GM23338 (cell line): ENCODE measurements at regions not wholly inside any gene's neighbourhood (a gene's known extent, or its start where the extent isn't known, plus 50 kb on each side); places are given as distances from the start of the nearest gene placed in this dataset.

Source experiments
- ATAC-seq: fragments of 200-7000 bp; cut with Tn5 transposase; 3 replicates; pipeline ENCODE4 v1.9.1; 2020
- DNase-seq: peaks from one replicate; pipeline ENCODE4 v3.0.0-alpha.2; 2015; ENCODE audit warnings: low spot score
- H2AFZ ChIP-seq: fragments of 200-600 bp; sonication (generic); 2 replicates; pipeline ENCODE4 v1.8.0; 2016; ENCODE audit warnings: antibody characterized with exemption, mild to moderate bottlenecking, moderate library complexity
- H3F3A ChIP-seq: fragments of 200-600 bp; sonication (generic); replicated peaks from 2 replicates; pipeline ENCODE4 v1.8.0; 2017; ENCODE audit warnings: antibody characterized with exemption, mixed run types, low read depth
- H3K27ac ChIP-seq: fragments of 200-600 bp; sonication (generic); 2 replicates; pipeline ENCODE4 v1.6.1; 2016; ENCODE audit warnings: low read depth
- H3K27me3 ChIP-seq: fragments of 200-600 bp; sonication (generic); 2 replicates; pipeline ENCODE4 v1.8.0; 2016; ENCODE audit warnings: mild to moderate bottlenecking, mixed run types, moderate library complexity; ENCODE audit not compliant: insufficient read depth
- H3K36me3 ChIP-seq: fragments of 200-600 bp; sonication (generic); 2 replicates; pipeline ENCODE4 v1.8.0; 2016; ENCODE audit warnings: mild to moderate bottlenecking; ENCODE audit not compliant: insufficient read depth
- H3K4me1 ChIP-seq: fragments of 200-600 bp; sonication (generic); 2 replicates; pipeline ENCODE4 v1.8.0; 2016; ENCODE audit warnings: mild to moderate bottlenecking, moderate library complexity; ENCODE audit not compliant: insufficient read depth
- H3K4me2 ChIP-seq: fragments of 200-600 bp; sonication (generic); 2 replicates; pipeline ENCODE4 v1.7.1; 2017; ENCODE audit warnings: mixed run types
- H3K4me3 ChIP-seq: fragments of 200-600 bp; sonication (generic); 2 replicates; pipeline ENCODE4 v1.6.1; 2016; ENCODE audit warnings: mixed run types
- H3K79me2 ChIP-seq: fragments of 200-600 bp; sonication (generic); replicated peaks from 2 replicates; pipeline ENCODE4 v1.8.0; 2017; ENCODE audit warnings: mild to moderate bottlenecking; ENCODE audit not compliant: insufficient read depth
- H3K9me2 ChIP-seq: fragments of 200-600 bp; sonication (generic); 2 replicates; pipeline ENCODE4 v1.8.0; 2017; ENCODE audit not compliant: insufficient read depth
- H4K20me1 ChIP-seq: fragments of 200-600 bp; sonication (generic); replicated peaks from 2 replicates; pipeline ENCODE4 v1.8.0; 2017; ENCODE audit warnings: mild to moderate bottlenecking; ENCODE audit not compliant: insufficient read depth
- H3K27ac Mint-ChIP-seq: 2 replicates; pipeline ENCODE4 v1.8.0; 2020; ENCODE audit warnings: inconsistent platforms, mild to moderate bottlenecking, moderate library complexity, mixed read lengths
- H3K27me3 Mint-ChIP-seq: 3 replicates; pipeline ENCODE4 v1.8.0; 2022; ENCODE audit warnings: low read depth, mild to moderate bottlenecking, moderate library complexity, mixed read lengths, inconsistent platforms; ENCODE audit not compliant: insufficient read depth, poor library complexity
- H3K36me3 Mint-ChIP-seq: 3 replicates; pipeline ENCODE4 v1.8.0; 2021; ENCODE audit warnings: low read depth, mild to moderate bottlenecking, inconsistent platforms, moderate library complexity, mixed read lengths
- H3K4me1 Mint-ChIP-seq: 3 replicates; pipeline ENCODE4 v1.8.0; 2020; ENCODE audit warnings: mild to moderate bottlenecking, inconsistent platforms, mixed read lengths
- H3K4me3 Mint-ChIP-seq: 3 replicates; pipeline ENCODE4 v1.8.0; 2021; ENCODE audit warnings: moderate library complexity, mild to moderate bottlenecking, inconsistent platforms, mixed read lengths
- H3K9me3 Mint-ChIP-seq: 3 replicates; pipeline ENCODE4 v1.8.0; 2020; ENCODE audit warnings: moderate library complexity, mild to moderate bottlenecking, inconsistent platforms, mixed read lengths
- CREB1 ChIP-seq: fragments of 250-450 bp; sonication (Bioruptor Pico); IDR thresholded peaks from 2 replicates; pipeline ENCODE4 v1.5.0; 2020; ENCODE audit warnings: low read depth, mild to moderate bottlenecking, moderate library complexity
- EZH2 ChIP-seq: fragments of 200-600 bp; sonication (generic); IDR thresholded peaks from one replicate; pipeline ENCODE4 v1.8.0; 2017; ENCODE audit warnings: antibody characterized with exemption, mild to moderate bottlenecking, low read depth; ENCODE audit not compliant: unreplicated experiment
- EZH2phosphoT487 ChIP-seq: fragments of 200-600 bp; sonication (generic); IDR thresholded peaks from one replicate; pipeline ENCODE4 v1.8.1; 2018; ENCODE audit warnings: antibody characterized with exemption; ENCODE audit not compliant: unreplicated experiment
- JUNB ChIP-seq: IDR thresholded peaks from one replicate; pipeline ENCODE4 v1.6.1; 2016; ENCODE audit warnings: antibody characterized with exemption; ENCODE audit not compliant: unreplicated experiment
- NANOG ChIP-seq: IDR thresholded peaks from 2 replicates; pipeline ENCODE4 v1.6.1; 2016; ENCODE audit warnings: antibody characterized with exemption, borderline replicate concordance
- POLR2AphosphoS5 ChIP-seq: IDR thresholded peaks from 2 replicates; pipeline ENCODE4 v1.6.1; 2016; ENCODE audit warnings: antibody characterized with exemption, low read depth
- REST ChIP-seq: IDR thresholded peaks from one replicate; pipeline ENCODE4 v1.6.1; 2018; ENCODE audit warnings: antibody characterized with exemption; ENCODE audit not compliant: unreplicated experiment
- STAT1 ChIP-seq: IDR thresholded peaks from one replicate; pipeline ENCODE4 v1.6.1; 2016; ENCODE audit warnings: antibody characterized with exemption; ENCODE audit not compliant: unreplicated experiment
- ZNF114 ChIP-seq: fragments of 250-450 bp; sonication (Bioruptor Pico); IDR thresholded peaks from 2 replicates; pipeline ENCODE4 v1.5.0; 2020; ENCODE audit warnings: mild to moderate bottlenecking, moderate library complexity
- ZNF331 ChIP-seq: fragments of 250-450 bp; sonication (Bioruptor Pico); IDR thresholded peaks from 2 replicates; pipeline ENCODE4 v1.5.0; 2020; ENCODE audit warnings: low read depth, mild to moderate bottlenecking, moderate library complexity
- TF ChIP-seq, protein P1 (sequence below), 2 experiments: fragments of 200-600 bp in 1 of 2; sonication (generic) in 1 of 2; conservative IDR thresholded peaks; 2 replicates each; pipeline versions ENCODE4 v1.5.1 to v1.6.1; 2016 to 2017; ENCODE audit warnings: antibody characterized with exemption in 2 of 2, low read depth in 2 of 2, mild to moderate bottlenecking in 2 of 2, moderate library complexity in 1 of 2
- TF ChIP-seq, protein P2 (sequence below): fragments of 250-450 bp; sonication (Bioruptor Pico); IDR thresholded peaks from 2 replicates; pipeline ENCODE4 v1.5.0; 2020; ENCODE audit warnings: mild to moderate bottlenecking, moderate library complexity
- TF ChIP-seq, protein P3 (sequence below): IDR thresholded peaks from 2 replicates; pipeline ENCODE4 v1.6.1; 2016; ENCODE audit warnings: antibody characterized with exemption

GRCh38 chrX:137441711-137442110 is 124.2 kb upstream of the ZIC3 start:
- Histone ChIP-seq H3K4me3 (no peak overlapping the region), H3K27me3 (no peaks in the 10 kb centered on the region), H3K4me1 (no peaks in the 10 kb centered on the region), H3K79me2 (no peaks in the 10 kb centered on the region), H2AFZ (no peak overlapping the region), H3K27ac (no peak overlapping the region), H4K20me1 (no peaks in the 10 kb centered on the region), H3F3A (no peaks in the 10 kb centered on the region), H3K9me2 (no peaks in the 10 kb centered on the region), H3K36me3 (no peaks in the 10 kb centered on the region), H3K4me2 (no peak overlapping the region)
- Mint-ChIP-seq H3K36me3 (no peaks in the 10 kb centered on the region; the same call in 2 of the 3 replicates), H3K4me3 (no peak overlapping the region), H3K4me1 (no peaks in the 10 kb centered on the region), H3K9me3 (peaks cover 6% of the 10 kb centered on the region; the same call in 2 of the 3 replicates), H3K27me3 (peaks cover 3% of the 10 kb centered on the region), H3K27ac (no peak overlapping the region)
- ATAC-seq (no peak), DNase-seq (no peak)
- TF ChIP-seq EZH2 (no peak), JUNB (no peak), NANOG (no peak), STAT1 (no peak), CREB1 (CRISPR knock-in tag) (no peak), ZNF114 (CRISPR knock-in tag) (no peak), REST (no peak), EZH2phosphoT487 (no peak), ZNF331 (CRISPR knock-in tag) (no peak), POLR2AphosphoS5 (no peak)
- TF ChIP-seq, protein P1, sequence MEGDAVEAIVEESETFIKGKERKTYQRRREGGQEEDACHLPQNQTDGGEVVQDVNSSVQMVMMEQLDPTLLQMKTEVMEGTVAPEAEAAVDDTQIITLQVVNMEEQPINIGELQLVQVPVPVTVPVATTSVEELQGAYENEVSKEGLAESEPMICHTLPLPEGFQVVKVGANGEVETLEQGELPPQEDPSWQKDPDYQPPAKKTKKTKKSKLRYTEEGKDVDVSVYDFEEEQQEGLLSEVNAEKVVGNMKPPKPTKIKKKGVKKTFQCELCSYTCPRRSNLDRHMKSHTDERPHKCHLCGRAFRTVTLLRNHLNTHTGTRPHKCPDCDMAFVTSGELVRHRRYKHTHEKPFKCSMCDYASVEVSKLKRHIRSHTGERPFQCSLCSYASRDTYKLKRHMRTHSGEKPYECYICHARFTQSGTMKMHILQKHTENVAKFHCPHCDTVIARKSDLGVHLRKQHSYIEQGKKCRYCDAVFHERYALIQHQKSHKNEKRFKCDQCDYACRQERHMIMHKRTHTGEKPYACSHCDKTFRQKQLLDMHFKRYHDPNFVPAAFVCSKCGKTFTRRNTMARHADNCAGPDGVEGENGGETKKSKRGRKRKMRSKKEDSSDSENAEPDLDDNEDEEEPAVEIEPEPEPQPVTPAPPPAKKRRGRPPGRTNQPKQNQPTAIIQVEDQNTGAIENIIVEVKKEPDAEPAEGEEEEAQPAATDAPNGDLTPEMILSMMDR (conservative IDR thresholded peaks at IDR 0.05; ENCODE audit: low read depth in 2 of 2) = no peak
- TF ChIP-seq, protein P2, sequence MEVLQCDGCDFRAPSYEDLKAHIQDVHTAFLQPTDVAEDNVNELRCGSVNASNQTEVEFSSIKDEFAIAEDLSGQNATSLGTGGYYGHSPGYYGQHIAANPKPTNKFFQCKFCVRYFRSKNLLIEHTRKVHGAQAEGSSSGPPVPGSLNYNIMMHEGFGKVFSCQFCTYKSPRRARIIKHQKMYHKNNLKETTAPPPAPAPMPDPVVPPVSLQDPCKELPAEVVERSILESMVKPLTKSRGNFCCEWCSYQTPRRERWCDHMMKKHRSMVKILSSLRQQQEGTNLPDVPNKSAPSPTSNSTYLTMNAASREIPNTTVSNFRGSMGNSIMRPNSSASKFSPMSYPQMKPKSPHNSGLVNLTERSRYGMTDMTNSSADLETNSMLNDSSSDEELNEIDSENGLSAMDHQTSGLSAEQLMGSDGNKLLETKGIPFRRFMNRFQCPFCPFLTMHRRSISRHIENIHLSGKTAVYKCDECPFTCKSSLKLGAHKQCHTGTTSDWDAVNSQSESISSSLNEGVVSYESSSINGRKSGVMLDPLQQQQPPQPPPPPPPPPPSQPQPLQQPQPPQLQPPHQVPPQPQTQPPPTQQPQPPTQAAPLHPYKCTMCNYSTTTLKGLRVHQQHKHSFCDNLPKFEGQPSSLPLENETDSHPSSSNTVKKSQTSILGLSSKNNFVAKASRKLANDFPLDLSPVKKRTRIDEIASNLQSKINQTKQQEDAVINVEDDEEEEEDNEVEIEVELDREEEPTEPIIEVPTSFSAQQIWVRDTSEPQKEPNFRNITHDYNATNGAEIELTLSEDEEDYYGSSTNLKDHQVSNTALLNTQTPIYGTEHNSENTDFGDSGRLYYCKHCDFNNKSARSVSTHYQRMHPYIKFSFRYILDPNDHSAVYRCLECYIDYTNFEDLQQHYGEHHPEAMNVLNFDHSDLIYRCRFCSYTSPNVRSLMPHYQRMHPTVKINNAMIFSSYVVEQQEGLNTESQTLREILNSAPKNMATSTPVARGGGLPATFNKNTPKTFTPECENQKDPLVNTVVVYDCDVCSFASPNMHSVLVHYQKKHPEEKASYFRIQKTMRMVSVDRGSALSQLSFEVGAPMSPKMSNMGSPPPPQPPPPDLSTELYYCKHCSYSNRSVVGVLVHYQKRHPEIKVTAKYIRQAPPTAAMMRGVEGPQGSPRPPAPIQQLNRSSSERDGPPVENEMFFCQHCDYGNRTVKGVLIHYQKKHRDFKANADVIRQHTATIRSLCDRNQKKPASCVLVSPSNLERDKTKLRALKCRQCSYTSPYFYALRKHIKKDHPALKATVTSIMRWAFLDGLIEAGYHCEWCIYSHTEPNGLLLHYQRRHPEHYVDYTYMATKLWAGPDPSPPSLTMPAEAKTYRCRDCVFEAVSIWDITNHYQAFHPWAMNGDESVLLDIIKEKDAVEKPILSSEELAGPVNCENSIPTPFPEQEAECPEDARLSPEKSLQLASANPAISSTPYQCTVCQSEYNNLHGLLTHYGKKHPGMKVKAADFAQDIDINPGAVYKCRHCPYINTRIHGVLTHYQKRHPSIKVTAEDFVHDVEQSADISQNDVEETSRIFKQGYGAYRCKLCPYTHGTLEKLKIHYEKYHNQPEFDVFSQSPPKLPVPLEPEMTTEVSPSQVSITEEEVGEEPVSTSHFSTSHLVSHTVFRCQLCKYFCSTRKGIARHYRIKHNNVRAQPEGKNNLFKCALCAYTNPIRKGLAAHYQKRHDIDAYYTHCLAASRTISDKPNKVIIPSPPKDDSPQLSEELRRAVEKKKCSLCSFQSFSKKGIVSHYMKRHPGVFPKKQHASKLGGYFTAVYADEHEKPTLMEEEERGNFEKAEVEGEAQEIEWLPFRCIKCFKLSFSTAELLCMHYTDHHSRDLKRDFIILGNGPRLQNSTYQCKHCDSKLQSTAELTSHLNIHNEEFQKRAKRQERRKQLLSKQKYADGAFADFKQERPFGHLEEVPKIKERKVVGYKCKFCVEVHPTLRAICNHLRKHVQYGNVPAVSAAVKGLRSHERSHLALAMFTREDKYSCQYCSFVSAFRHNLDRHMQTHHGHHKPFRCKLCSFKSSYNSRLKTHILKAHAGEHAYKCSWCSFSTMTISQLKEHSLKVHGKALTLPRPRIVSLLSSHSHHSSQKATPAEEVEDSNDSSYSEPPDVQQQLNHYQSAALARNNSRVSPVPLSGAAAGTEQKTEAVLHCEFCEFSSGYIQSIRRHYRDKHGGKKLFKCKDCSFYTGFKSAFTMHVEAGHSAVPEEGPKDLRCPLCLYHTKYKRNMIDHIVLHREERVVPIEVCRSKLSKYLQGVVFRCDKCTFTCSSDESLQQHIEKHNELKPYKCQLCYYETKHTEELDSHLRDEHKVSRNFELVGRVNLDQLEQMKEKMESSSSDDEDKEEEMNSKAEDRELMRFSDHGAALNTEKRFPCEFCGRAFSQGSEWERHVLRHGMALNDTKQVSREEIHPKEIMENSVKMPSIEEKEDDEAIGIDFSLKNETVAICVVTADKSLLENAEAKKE (CRISPR knock-in tag) = no peak
- TF ChIP-seq, protein P3, sequence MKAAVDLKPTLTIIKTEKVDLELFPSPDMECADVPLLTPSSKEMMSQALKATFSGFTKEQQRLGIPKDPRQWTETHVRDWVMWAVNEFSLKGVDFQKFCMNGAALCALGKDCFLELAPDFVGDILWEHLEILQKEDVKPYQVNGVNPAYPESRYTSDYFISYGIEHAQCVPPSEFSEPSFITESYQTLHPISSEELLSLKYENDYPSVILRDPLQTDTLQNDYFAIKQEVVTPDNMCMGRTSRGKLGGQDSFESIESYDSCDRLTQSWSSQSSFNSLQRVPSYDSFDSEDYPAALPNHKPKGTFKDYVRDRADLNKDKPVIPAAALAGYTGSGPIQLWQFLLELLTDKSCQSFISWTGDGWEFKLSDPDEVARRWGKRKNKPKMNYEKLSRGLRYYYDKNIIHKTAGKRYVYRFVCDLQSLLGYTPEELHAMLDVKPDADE = no peak
